GM19043 (cell line): ENCODE measurements at regions not wholly inside any gene's neighbourhood (a gene's known extent, or its start where the extent isn't known, plus 50 kb on each side); places are given as distances from the start of the nearest gene placed in this dataset.
"Not testable (repeated sequence)": the region's sequence is repeated elsewhere in the genome, so short reads cannot be mapped to it uniquely, and the experiment has no call there.

Source experiments
- ATAC-seq: cut with Tn5 transposase; IDR thresholded peaks from one replicate; pipeline ENCODE4 v1.9.1; 2021; ENCODE audit warnings: low read depth; ENCODE audit not compliant: unreplicated experiment

GRCh38 chr18:55998071-55998522, 410.1 kb upstream of the TCF4 start:
- ATAC-seq = no peak

DNA sequence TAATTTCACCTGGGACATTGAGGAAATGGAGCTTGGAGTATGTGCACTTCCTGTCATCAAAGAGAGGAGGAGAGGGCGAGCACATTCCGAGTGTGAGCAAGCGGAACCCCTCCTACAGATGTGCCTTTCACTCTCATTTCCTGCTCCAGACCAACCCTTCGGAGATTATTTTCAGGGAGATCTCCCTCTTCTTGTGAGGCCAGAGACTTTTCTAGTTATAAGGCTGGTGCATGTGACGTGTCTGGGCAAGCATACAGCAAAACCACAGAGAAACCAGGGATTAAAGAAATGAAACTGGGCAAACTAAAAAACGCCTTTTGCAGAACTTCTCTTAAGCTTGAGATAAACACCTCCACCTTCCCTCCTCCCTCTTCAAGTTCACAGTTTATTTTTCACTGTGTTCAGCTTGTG, 409.2 kb upstream of the TCF4 start:
- no peak for ATAC-seq

GRCh38 chr18:55996717-55997116, 408.7 kb upstream of the TCF4 start:
- no peak for ATAC-seq

GRCh38 chr18:55990186-55990585, 402.2 kb upstream of the TCF4 start:
- no peak for ATAC-seq

GRCh38 chr18:55988537-55988936, 400.5 kb upstream of the TCF4 start:
- ATAC-seq = no peak

DNA sequence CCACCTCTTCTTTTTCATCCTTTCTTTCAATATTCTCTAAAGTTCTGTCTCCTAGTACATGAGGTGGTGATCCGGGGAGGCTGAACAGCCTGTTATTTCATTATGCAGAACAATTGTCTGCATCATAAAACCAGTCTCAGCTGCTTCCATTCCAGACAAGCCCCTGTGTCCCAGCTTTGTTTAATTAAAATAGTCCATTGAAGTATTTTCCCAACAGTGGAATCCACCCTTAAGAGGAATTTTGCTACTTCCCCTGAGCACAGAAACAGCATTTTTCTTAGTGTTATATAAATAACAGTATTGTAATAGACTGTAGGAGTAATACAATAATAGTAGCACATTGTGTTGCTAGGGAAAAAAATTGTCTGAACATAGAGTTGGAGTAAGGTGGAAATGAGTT, 395.4 kb upstream of the TCF4 start:
- no peak for ATAC-seq

DNA sequence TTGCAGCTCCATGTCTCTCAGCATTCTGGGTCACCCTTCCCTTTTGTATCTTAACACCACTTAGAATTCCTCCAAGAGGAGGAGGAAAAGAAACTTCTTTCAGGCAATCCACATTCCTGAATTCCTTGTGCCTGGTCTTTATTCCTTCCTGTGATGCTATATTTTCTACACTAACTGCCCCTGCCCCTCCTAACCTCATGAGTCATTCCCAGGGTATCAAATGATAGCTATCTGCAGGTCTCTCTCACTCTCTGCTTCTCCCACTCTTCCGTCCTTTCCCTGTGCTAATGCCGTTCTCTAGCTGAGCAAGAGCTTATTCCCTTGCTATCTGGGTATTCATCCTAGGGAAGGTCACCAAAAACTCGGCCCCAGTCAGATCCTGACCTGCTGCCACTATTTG, 395.0 kb upstream of the TCF4 start:
- ATAC-seq = no peak

DNA sequence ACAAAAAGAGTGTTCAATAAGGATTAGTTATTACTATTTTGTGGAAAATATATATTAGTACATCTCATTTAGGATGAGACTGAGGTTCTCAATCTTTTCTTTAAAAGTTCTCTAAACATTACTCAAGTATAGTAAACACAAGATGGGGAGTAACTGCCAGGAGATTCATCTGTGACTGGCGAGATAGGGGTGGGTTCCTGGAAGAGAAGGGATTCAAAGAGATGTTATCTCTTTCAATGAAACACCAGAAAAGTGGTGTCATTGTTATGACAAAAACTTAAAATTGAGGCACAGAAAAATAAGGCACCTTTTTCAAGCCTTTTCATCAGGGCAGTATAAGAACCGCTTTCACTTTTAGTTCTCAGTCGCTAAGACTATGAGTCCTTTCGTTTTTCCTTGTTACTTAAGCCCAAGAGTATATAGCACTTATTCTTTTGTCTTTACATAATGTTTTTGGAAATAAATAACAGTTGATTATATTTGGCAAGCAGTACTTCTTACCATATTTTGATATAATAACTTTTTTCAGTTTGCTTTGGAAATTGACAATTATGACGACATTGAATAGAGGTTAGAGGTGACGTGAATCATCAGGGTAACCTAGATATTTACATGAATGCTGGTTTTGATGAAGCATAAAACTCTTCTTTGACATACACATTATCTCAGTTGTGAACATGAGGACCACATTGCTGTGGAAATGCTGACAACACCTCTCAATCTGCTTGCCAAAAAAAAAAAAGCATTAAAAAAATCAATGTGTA, 393.9 kb upstream of the TCF4 start:
- ATAC-seq = no peak

- ATAC-seq = no peak
Observed at GRCh38 chr18:55974521-55974920, 386.5 kb upstream of the TCF4 start.

- ATAC-seq = no peak
Observed at GRCh38 chr18:55968550-55968949, 380.6 kb upstream of the TCF4 start.

GRCh38 chr18:55967019-55967418, 379.0 kb upstream of the TCF4 start:
- ATAC-seq = no peak

DNA sequence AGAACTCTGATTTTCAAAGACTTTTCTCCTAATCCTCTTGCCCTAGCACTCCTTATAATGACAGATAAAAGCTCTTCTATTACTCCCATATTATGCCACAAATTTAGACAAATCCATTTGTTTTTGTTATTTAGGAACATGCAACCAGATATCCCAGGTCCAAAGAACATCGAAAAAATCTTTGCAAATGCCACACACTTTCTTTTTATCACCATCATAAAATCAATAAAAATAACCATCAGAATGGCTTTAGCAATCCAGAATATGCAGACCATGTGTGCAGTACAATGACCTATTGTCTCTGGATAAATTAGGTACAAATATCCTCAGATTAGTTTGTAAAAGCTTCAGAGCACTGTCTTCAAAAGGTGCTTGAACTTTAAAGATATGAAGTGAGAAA, 376.2 kb upstream of the TCF4 start:
- no peak for ATAC-seq

GRCh38 chr18:55953326-55953725, 365.3 kb upstream of the TCF4 start:
- ATAC-seq = no peak

- not testable (repeated sequence) for ATAC-seq
Observed at GRCh38 chr18:55951738-55952137, 363.7 kb upstream of the TCF4 start.

DNA sequence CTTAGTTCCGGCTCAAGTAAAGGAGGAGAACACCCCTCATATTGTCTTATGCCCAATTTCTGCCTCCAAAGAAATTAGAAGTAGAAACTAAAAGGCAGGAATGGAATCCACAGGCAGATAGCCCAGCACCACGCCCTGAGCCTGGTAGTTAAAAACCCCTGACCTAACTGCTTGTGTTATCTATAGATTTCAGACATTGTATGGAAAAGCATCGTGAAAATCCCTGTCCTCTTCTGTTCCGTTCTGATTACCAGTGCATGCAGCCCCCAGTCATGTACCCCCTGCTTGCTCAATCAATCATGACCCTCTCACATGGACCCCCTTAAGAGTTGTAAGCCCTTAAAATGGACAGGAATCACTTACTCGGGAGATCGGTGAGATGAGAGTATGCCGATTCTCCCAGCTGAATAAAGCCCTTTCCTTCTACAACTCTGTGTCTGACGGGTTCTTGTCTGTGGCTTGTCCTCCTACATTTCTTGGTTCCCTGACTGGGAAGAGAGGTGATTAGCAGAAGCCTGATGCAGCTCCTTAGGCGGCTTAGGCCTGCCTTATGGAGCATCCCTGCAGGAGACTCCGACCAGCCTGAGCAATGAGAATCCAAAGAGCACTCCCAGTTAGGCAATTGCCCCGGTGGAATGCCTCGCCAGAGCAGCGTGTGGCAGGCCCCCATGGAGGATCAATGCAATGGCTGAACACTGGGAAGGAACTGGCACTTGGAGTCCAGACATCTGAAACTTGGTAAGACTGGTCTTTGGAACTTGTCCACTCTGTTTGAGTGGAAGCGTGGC, 362.6 kb upstream of the TCF4 start:
- ATAC-seq = no peak

DNA sequence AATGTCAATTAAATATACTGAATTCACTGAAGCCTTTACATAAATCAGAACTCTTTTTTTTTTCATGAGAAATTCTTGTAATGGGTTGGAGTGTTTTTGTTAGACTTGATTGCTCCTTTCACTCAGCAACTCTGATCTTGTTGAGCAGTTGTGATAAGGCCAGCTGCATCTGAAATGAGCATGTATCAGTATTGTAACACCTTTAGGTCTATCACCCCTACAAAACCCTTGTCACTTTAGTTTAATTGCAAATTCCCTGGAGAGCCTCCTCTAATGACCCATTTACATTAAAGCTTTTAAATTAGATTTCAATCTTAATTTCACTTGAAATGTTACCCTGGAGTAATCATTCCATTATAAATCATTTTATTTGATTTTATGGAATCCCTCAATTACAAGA, 346.8 kb upstream of the TCF4 start:
- ATAC-seq = no peak

DNA sequence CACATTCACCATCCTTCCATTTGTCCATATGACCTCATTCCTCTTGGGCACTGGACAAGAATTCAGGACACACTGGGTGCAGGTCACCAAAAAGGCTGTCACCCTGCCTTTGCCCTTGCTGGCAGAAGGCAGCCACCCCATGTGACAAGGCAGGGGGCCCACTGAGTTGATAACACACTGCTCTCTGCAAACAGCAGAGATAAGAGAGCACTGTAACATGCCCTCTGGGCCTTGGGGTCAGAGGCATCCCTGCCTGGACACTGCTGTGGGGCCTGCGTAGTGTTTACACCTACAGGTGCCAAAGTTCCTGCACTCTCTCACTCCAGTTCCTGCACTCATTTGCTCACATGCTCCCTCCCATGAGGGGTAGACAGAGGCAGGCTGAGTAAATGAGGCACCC, 344.7 kb upstream of the TCF4 start:
- no peak for ATAC-seq

DNA sequence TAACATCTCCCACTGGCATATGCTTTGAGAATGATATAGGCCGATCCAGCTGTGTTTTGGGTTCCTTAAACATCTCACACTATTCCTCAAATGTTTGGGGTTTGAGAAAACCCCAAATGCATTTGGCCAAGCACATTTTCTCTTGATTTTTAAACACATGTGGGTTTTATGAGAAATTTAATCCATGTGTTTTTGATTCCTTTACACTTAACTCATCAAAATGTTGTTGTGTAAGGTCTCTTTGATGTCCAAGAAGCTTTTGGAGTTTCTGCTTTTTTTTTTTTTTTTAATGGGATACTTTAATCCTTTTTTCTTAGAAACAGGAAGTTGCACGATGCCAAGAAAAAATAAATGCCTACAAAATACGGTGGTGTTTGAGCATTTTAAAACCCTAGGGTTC, 339.8 kb upstream of the TCF4 start:
- no peak for ATAC-seq

GRCh38 chr18:55925772-55926171, 337.8 kb upstream of the TCF4 start:
- no peak for ATAC-seq

DNA sequence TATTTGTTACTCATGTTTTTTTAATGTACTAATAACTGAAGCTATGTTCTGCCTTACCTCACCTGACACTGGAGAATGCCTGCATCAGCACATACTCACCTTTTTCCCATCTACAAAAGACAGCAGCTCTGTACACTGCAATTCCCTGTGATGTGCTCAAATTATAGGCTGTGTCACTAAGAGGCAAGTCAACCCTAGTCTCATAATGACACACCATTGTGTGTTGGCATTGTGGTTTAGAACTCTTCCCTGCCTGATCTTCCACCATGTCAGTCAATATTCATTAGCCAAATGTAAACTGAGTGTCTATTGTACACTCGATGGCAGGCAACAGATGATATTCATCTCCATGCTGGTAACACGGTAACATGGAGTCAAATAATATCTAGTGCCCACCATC, 332.1 kb upstream of the TCF4 start:
- ATAC-seq = no peak

- no peak for ATAC-seq
Observed at GRCh38 chr18:55918444-55918843, 330.5 kb upstream of the TCF4 start.

DNA sequence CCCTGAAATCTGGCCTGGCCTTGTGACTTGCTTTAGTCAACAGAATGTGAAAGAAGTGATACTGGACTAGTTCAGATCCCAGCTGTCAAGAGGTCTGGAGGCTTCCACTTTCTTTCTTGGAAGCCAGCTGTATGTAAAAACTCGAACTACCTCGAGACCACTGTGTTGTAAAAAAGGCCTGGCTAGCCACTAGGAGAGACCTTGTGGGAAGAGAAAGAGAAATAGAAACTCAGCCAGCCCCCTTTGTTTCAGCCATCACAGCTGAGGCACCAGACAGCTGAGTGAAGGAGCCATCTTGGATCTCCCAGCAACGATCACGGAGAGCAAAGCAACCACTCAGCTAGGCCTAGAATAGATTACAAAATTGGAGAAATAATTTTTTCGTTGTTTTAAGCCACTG, 324.9 kb upstream of the TCF4 start:
- ATAC-seq = no peak
